Osteoblast (primary cell): ENCODE measurements at regions not wholly inside any gene's neighbourhood (a gene's known extent, or its start where the extent isn't known, plus 50 kb on each side); places are given as distances from the start of the nearest gene placed in this dataset.

ENCODE experiments used
- DNase-seq: peaks from one replicate; pipeline ENCODE4 v3.0.0; 2011; ENCODE audit warnings: low spot score, mixed read lengths; ENCODE audit not compliant: insufficient read length; ENCODE audit errors: missing footprints
- H2AFZ ChIP-seq: 2 replicates; pipeline ENCODE4 v1.6.0; 2011; ENCODE audit warnings: mild to moderate bottlenecking, low read length
- H3K27ac ChIP-seq: 2 replicates; pipeline ENCODE4 v1.5.1; 2011; ENCODE audit warnings: mild to moderate bottlenecking, low read depth, low read length, moderate library complexity
- H3K27me3 ChIP-seq: 2 replicates; pipeline ENCODE4 v1.6.0; 2012; ENCODE audit warnings: mild to moderate bottlenecking, control low read depth, inconsistent platforms, low read length, moderate library complexity; ENCODE audit not compliant: insufficient read depth
- H3K36me3 ChIP-seq: 2 replicates; pipeline ENCODE4 v1.5.1; 2011; ENCODE audit warnings: mild to moderate bottlenecking, low read length, control low read depth, moderate library complexity; ENCODE audit not compliant: insufficient read depth
- H3K4me1 ChIP-seq: 2 replicates; pipeline ENCODE4 v1.5.1; 2011; ENCODE audit warnings: mild to moderate bottlenecking, low read length, control low read depth, moderate library complexity; ENCODE audit not compliant: insufficient read depth
- H3K4me2 ChIP-seq: 2 replicates; pipeline ENCODE4 v1.6.0; 2011; ENCODE audit warnings: mild to moderate bottlenecking, low read length; ENCODE audit not compliant: insufficient read depth
- H3K4me3 ChIP-seq: fragments of 200-600 bp; sonication (generic); 3 replicates; pipeline ENCODE4 v1.5.1; 2012; ENCODE audit warnings: mild to moderate bottlenecking, low read length, inconsistent platforms; ENCODE audit not compliant: insufficient read depth
- H3K79me2 ChIP-seq: 2 replicates; pipeline ENCODE4 v1.6.0; 2012; ENCODE audit warnings: mild to moderate bottlenecking, low read length, control low read depth, inconsistent platforms; ENCODE audit not compliant: insufficient read depth
- H3K9me3 ChIP-seq: 2 replicates; pipeline ENCODE4 v1.5.1; 2011; ENCODE audit warnings: low read depth, low read length, control low read depth
- H4K20me1 ChIP-seq: 2 replicates; pipeline ENCODE4 v1.6.0; 2012; ENCODE audit warnings: mild to moderate bottlenecking, low read length, control low read depth; ENCODE audit not compliant: insufficient read depth
- CTCF ChIP-seq: IDR thresholded peaks from 2 replicates; pipeline ENCODE4 v1.5.1; 2011; ENCODE audit warnings: mild to moderate bottlenecking, low read depth, low read length, moderate library complexity; ENCODE audit errors: extremely low read depth

DNA sequence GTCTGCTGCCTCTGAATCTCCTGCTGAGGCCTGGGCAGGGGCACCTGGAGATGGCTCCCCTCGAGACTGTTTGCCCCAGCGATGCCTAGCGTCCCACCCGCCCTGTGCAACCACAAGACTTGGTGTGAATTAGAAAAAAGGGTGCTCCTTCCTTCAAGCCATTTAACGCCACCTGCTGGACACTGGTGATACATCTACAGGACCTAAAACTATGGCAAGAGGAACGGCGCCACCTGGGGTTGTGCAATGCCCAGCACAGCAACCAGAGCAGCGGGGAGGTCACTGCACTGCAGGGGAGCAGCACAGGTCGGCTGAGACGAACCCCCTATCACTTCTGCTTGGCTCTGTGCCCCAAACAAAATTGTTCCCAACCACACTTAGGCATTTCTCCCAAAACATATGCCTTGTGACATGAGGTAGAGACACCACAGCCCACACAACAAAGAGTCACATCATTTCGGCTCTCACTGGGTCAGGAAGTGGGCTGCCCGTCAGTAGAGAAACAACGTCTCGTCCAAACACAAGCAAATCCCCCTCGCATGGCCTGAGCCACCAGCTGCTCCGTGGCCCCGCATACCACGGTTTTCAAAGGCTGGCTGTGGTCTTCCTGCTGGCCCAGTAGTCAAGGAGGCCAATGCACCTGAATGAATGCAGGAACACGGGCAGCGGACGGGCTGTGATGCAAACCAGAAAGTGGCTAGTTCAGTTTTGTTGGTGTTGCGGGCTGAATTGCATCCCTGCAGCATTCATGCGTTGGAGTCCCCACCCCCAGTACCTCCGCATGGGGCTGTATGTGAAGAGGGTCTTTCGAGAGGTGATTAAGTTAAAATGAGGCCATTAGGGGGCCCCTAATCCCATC is 171.9 kb downstream of the SHANK2 start:
- Histone ChIP-seq H2AFZ (no peak overlapping the region), H3K36me3 (no peaks in the 10 kb centered on the region), H4K20me1 (no peaks in the 10 kb centered on the region), H3K4me2 (no peak overlapping the region), H3K4me3 (no peak overlapping the region), H3K79me2 (no peaks in the 10 kb centered on the region), H3K4me1 (no peaks in the 10 kb centered on the region), H3K9me3 (no peaks in the 10 kb centered on the region), H3K27me3 (no peaks in the 10 kb centered on the region), H3K27ac (no peak overlapping the region)
- TF ChIP-seq CTCF, result peak; percentile 82
- DNase-seq, result peak; percentile 90

DNA sequence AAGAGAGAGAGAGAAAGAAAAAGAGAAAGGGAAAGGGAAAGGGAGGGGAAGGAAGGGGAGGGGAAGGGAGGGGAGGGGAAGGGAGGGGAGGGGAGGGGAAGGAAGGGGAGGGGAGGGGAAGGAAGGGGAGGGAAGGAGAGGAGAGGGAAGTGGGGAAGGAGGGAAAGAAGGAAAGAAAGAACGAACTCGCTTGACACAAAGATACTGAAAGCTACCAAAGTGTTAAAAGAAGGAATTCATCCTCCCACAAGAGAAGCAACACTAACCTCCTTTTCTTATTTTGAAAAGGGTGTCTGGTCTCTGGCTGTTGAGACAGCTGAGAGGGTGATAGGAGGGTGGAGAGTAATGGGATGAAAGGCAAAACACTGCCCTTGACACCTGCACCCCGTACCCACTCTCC is 172.6 kb downstream of the SHANK2 start:
- TF ChIP-seq CTCF, result no peak
- Histone ChIP-seq H4K20me1 (no peaks in the 10 kb centered on the region), H3K27ac (no peak overlapping the region), H3K36me3 (no peaks in the 10 kb centered on the region), H2AFZ (no peak overlapping the region), H3K79me2 (no peaks in the 10 kb centered on the region), H3K9me3 (no peaks in the 10 kb centered on the region), H3K4me1 (no peaks in the 10 kb centered on the region), H3K4me2 (no peak overlapping the region), H3K27me3 (no peaks in the 10 kb centered on the region), H3K4me3 (no peak overlapping the region)
- no peak for DNase-seq

DNA sequence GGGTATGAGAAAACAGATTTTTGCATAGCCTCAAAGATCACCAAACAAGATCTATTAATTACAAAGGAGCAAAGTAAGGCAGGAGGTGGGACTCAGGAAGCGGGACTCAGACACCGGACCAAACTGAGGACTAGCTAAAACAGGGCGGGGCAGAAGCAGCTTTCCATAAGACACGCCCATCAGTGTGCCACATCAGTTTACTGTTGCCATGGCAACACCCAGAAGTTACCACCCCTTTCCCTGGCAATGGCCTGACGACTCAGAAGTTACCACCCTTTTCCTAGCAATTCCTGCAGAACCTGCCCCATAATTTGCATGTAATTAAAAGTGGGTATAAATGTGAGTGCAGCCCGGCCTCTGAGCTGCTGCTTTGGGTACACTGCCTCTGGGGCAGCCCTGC is 173.9 kb downstream of the SHANK2 start:
- H3K27me3 ChIP-seq, result no peaks in the 10 kb centered on the region
- no peaks in the 10 kb centered on the region for H3K9me3 ChIP-seq
- DNase-seq, result no peak
- no peak overlapping the region for H3K4me3 ChIP-seq
- TF ChIP-seq CTCF, result no peak
- H3K4me2 ChIP-seq, result no peak overlapping the region
- no peak overlapping the region for H2AFZ ChIP-seq
- H4K20me1 ChIP-seq, result no peaks in the 10 kb centered on the region
- no peak overlapping the region for H3K27ac ChIP-seq
- no peaks in the 10 kb centered on the region for H3K36me3 ChIP-seq
- H3K79me2 ChIP-seq, result no peaks in the 10 kb centered on the region
- H3K4me1 ChIP-seq, result no peaks in the 10 kb centered on the region

GRCh38 chr11:71076525-71077304 is 175.7 kb downstream of the SHANK2 start:
- Histone ChIP-seq H3K4me3 (no peak overlapping the region), H4K20me1 (no peaks in the 10 kb centered on the region), H3K4me1 (no peaks in the 10 kb centered on the region), H3K9me3 (no peaks in the 10 kb centered on the region), H3K27ac (no peak overlapping the region), H3K27me3 (no peaks in the 10 kb centered on the region), H3K79me2 (no peaks in the 10 kb centered on the region), H3K36me3 (no peaks in the 10 kb centered on the region), H2AFZ (no peak overlapping the region), H3K4me2 (no peak overlapping the region)
- no peak for DNase-seq
- no peak for TF ChIP-seq CTCF
